ENCODE measurements at regions not wholly inside any gene's neighbourhood (a gene's known extent, or its start where the extent isn't known, plus 50 kb on each side); places are given as distances from the start of the nearest gene placed in this dataset.

DNA sequence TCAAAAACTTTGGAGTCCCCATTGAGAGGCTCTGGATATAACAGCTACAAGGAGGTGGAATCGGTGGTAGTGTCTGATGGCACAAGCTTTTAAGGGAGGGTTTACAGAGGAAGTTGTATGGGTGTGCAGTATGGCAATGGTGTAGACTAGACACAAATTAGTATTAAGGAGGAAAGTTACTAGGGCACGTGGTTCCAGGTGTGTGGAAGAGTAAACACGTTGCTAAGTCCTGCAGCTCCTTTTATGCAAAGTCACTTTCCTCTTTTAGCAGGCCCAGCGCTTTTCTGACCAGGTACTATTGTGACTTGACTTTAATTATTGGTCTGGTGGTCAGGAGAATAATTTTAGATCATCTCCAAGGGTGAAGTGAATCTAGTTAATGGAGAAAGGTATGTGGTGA lies 287.5 kb upstream of the B3GALT2 start (continued):
- TF ChIP-seq YY1 (IDR thresholded peaks at IDR 0.05; ENCODE audit: extremely low read depth, insufficient replicate concordance, low read depth, low read length) = no peak
- no peak for TF ChIP-seq FOSL1 (IDR thresholded peaks at IDR 0.05; ENCODE audit: low read depth)

DNA sequence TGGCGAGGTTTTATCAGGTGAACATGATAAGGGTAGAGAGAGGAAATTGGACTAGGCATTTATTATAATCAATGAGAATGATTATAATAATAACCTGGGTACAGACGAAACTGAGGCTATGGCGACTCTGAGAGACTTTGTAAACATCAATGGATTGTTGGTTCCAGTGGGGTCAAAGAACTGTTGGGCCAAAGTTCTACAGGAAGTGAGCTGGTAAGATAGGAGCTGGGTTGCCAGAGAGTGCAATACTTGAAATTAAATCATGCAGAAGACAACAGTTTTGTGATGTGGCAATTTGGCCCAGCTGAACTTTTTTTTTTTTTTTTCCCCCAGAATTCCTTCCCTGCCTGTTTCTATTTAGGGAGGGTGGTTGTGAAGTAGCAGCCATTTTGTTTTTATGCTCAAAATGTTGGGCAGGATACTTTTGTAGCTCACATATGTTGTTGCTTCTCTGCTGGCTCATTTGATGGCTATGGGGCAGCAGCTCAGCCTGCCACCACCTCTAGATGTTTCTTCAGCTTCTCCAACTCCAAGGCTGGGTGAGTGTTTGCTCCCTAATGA lies 286.5 kb upstream of the B3GALT2 start:
- H3K4me3 ChIP-seq (replicated peaks in 1 of 2; ENCODE audit: low read depth in 1 of 2, low read length in 2 of 2) = no peak overlapping the region
- no peaks in the 10 kb centered on the region for H3K9me2 ChIP-seq (ENCODE audit: insufficient read depth)
- DNase-seq (ENCODE audit: low read depth, low spot score) = no peak
- no peaks in the 10 kb centered on the region for H3K4me1 ChIP-seq (ENCODE audit: control insufficient read depth in 1 of 2, insufficient read depth in 2 of 2, low read length in 2 of 2)
- no peak overlapping the region for H2AFZ ChIP-seq (ENCODE audit: low read depth, low read length, poor library complexity, severe bottlenecking)
- no TSS peak for BruUV-seq (replicated peaks)
- no peak for ATAC-seq
- H3K9me3 ChIP-seq (ENCODE audit: control insufficient read depth in 1 of 2, insufficient read depth in 1 of 2, low read depth in 1 of 2, low read length in 2 of 2) = no peaks in the 10 kb centered on the region
- no peak overlapping the region for H3K27ac ChIP-seq (ENCODE audit: low read depth, low read length)
- TF ChIP-seq TCF7L2 (IDR thresholded peaks at IDR 0.05; ENCODE audit: borderline replicate concordance, extremely low read depth, insufficient read depth, insufficient read length) = no peak
- no peak for TF ChIP-seq SIN3A (IDR thresholded peaks at IDR 0.05; ENCODE audit: low read depth)
- TF ChIP-seq, protein P1, sequence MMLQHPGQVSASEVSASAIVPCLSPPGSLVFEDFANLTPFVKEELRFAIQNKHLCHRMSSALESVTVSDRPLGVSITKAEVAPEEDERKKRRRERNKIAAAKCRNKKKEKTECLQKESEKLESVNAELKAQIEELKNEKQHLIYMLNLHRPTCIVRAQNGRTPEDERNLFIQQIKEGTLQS (IDR thresholded peaks at IDR 0.05) = no peak
- no peak for TF ChIP-seq ELF1 (IDR thresholded peaks at IDR 0.05; ENCODE audit: borderline replicate concordance, low read depth)
- no peak for TF ChIP-seq CBX3 (IDR thresholded peaks at IDR 0.05; ENCODE audit: low read depth)
- TF ChIP-seq JUND (IDR thresholded peaks at IDR 0.05) = no peak
- TF ChIP-seq, protein P2, sequence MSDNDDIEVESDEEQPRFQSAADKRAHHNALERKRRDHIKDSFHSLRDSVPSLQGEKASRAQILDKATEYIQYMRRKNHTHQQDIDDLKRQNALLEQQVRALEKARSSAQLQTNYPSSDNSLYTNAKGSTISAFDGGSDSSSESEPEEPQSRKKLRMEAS (IDR thresholded peaks at IDR 0.05) = no peak
- TF ChIP-seq, protein P3, sequence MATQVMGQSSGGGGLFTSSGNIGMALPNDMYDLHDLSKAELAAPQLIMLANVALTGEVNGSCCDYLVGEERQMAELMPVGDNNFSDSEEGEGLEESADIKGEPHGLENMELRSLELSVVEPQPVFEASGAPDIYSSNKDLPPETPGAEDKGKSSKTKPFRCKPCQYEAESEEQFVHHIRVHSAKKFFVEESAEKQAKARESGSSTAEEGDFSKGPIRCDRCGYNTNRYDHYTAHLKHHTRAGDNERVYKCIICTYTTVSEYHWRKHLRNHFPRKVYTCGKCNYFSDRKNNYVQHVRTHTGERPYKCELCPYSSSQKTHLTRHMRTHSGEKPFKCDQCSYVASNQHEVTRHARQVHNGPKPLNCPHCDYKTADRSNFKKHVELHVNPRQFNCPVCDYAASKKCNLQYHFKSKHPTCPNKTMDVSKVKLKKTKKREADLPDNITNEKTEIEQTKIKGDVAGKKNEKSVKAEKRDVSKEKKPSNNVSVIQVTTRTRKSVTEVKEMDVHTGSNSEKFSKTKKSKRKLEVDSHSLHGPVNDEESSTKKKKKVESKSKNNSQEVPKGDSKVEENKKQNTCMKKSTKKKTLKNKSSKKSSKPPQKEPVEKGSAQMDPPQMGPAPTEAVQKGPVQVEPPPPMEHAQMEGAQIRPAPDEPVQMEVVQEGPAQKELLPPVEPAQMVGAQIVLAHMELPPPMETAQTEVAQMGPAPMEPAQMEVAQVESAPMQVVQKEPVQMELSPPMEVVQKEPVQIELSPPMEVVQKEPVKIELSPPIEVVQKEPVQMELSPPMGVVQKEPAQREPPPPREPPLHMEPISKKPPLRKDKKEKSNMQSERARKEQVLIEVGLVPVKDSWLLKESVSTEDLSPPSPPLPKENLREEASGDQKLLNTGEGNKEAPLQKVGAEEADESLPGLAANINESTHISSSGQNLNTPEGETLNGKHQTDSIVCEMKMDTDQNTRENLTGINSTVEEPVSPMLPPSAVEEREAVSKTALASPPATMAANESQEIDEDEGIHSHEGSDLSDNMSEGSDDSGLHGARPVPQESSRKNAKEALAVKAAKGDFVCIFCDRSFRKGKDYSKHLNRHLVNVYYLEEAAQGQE (IDR thresholded peaks at IDR 0.05; ENCODE audit: low read depth) = no peak
- no peak for TF ChIP-seq POLR2AphosphoS5 (IDR thresholded peaks at IDR 0.05; ENCODE audit: low read depth, low read length)
- no peak for TF ChIP-seq CEBPB (IDR thresholded peaks at IDR 0.05; ENCODE audit: low read depth)
- no peak for TF ChIP-seq SRF (IDR thresholded peaks at IDR 0.05; ENCODE audit: low read depth)
- TF ChIP-seq, protein P4, sequence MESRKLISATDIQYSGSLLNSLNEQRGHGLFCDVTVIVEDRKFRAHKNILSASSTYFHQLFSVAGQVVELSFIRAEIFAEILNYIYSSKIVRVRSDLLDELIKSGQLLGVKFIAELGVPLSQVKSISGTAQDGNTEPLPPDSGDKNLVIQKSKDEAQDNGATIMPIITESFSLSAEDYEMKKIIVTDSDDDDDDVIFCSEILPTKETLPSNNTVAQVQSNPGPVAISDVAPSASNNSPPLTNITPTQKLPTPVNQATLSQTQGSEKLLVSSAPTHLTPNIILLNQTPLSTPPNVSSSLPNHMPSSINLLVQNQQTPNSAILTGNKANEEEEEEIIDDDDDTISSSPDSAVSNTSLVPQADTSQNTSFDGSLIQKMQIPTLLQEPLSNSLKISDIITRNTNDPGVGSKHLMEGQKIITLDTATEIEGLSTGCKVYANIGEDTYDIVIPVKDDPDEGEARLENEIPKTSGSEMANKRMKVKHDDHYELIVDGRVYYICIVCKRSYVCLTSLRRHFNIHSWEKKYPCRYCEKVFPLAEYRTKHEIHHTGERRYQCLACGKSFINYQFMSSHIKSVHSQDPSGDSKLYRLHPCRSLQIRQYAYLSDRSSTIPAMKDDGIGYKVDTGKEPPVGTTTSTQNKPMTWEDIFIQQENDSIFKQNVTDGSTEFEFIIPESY (IDR thresholded peaks at IDR 0.05; ENCODE audit: extremely low read depth, insufficient replicate concordance, low read length) = no peak
- no peak for TF ChIP-seq ZFX (IDR thresholded peaks at IDR 0.05)
- no peak for TF ChIP-seq EZH2 (IDR thresholded peaks at IDR 0.05)
- TF ChIP-seq RAD21 (IDR thresholded peaks at IDR 0.05; ENCODE audit: low read depth) = no peak
- intact Hi-C loops (cut with micrococcal nuclease) = no loop called here
- ChIA-PET POLR2A (no interaction called here), CTCF (no interaction called here), RAD21 (ENCODE audit: low non-redundant PET in 1 of 2, low total read pairs in 2 of 2, uncharacterized antibody in 2 of 2, unreplicated experiment in 2 of 2) (no interaction called here)
- H3K4me2 ChIP-seq (ENCODE audit: low read length) = no peak overlapping the region
- no peak overlapping the region for H3K9ac ChIP-seq (ENCODE audit: low read length)
- H4K20me1 ChIP-seq (ENCODE audit: insufficient read depth) = no peaks in the 10 kb centered on the region
- H3K27me3 ChIP-seq (ENCODE audit: insufficient read depth, low read length) = no peaks in the 10 kb centered on the region
- no peaks in the 10 kb centered on the region for H3K36me3 ChIP-seq (ENCODE audit: control insufficient read depth in 1 of 2, insufficient read depth in 2 of 2, low read length in 2 of 2)
- H3K79me2 ChIP-seq (ENCODE audit: insufficient read depth, low read length) = no peaks in the 10 kb centered on the region

Data from HCT116 (cell line).